SJSA1 (cell line): ENCODE measurements at regions not wholly inside any gene's neighbourhood (a gene's known extent, or its start where the extent isn't known, plus 50 kb on each side); places are given as distances from the start of the nearest gene placed in this dataset.

Experiments used
- DNase-seq, 2 experiments: peaks; one replicate each; pipeline ENCODE4 v3.0.0-alpha.2; 2015 to 2020; ENCODE audit warnings: low spot score in 2 of 2, low read depth in 1 of 2
- H3K27ac ChIP-seq: fragments of 250-450 bp; sonication (Bioruptor Pico); 2 replicates; pipeline ENCODE4 v1.5.1; 2020; ENCODE audit warnings: mild to moderate bottlenecking, moderate library complexity
- H3K27me3 ChIP-seq: fragments of 250-450 bp; sonication (Bioruptor Pico); replicated peaks from 2 replicates; pipeline ENCODE4 v1.5.1; 2020; ENCODE audit warnings: mild to moderate bottlenecking, moderate library complexity
- H3K36me3 ChIP-seq: fragments of 250-450 bp; sonication (Bioruptor Pico); 2 replicates; pipeline ENCODE4 v1.5.1; 2020; ENCODE audit warnings: mild to moderate bottlenecking
- H3K4me1 ChIP-seq: fragments of 250-450 bp; sonication (Bioruptor Pico); replicated peaks from 2 replicates; pipeline ENCODE4 v1.6.1; 2021; ENCODE audit warnings: mild to moderate bottlenecking
- H3K4me3 ChIP-seq: fragments of 250-450 bp; sonication (Bioruptor Pico); 2 replicates; pipeline ENCODE4 v1.5.1; 2020; ENCODE audit warnings: mild to moderate bottlenecking
- H3K9me3 ChIP-seq: fragments of 250-450 bp; sonication (Bioruptor Pico); replicated peaks from 2 replicates; pipeline ENCODE4 v1.5.1; 2020; ENCODE audit warnings: mild to moderate bottlenecking

- H3K4me3 ChIP-seq = no peak overlapping the region
- no peaks in the 10 kb centered on the region for H3K9me3 ChIP-seq
- no peak overlapping the region for H3K27ac ChIP-seq
- no peaks in the 10 kb centered on the region for H3K27me3 ChIP-seq
- DNase-seq = no peak
- no peaks in the 10 kb centered on the region for H3K4me1 ChIP-seq
- H3K36me3 ChIP-seq = no peaks in the 10 kb centered on the region
These were observed 688.6 kb downstream of the NOVA1 start for GRCh38 chr14:25909045-25909747.

- no peak for DNase-seq
- H3K27ac ChIP-seq = no peak overlapping the region
- H3K4me1 ChIP-seq = no peaks in the 10 kb centered on the region
- no peak overlapping the region for H3K4me3 ChIP-seq
- H3K9me3 ChIP-seq = no peaks in the 10 kb centered on the region
- no peaks in the 10 kb centered on the region for H3K36me3 ChIP-seq
- H3K27me3 ChIP-seq = no peaks in the 10 kb centered on the region
These were observed 689.4 kb downstream of the NOVA1 start for GRCh38 chr14:25908277-25909044.

DNA sequence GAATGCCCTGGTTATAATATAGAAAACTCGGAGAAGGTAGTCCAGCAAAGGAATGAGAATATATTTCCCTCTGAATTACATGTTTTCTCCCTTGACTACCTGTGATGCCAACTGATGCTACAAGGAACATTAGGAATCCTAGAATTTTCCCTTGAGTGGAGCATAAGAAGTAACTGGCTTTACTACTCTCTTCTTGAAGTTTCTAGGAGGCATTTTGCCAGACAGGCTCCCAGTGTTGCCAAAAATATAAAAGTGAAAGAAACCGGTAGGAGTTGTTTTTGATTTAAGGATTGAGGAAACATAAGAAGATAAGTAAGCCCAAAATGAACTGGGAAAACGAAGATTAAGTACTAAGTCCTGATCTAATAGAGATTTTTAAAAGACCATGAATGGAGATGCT is 693.4 kb downstream of the NOVA1 start:
- no peaks in the 10 kb centered on the region for H3K4me1 ChIP-seq
- no peaks in the 10 kb centered on the region for H3K27me3 ChIP-seq
- no peaks in the 10 kb centered on the region for H3K36me3 ChIP-seq
- DNase-seq = no peak
- no peak overlapping the region for H3K27ac ChIP-seq
- no peak overlapping the region for H3K4me3 ChIP-seq
- H3K9me3 ChIP-seq = no peaks in the 10 kb centered on the region

- Histone ChIP-seq H3K4me1 (no peaks in the 10 kb centered on the region), H3K36me3 (no peaks in the 10 kb centered on the region), H3K27me3 (no peaks in the 10 kb centered on the region), H3K9me3 (no peaks in the 10 kb centered on the region), H3K27ac (no peak overlapping the region), H3K4me3 (no peak overlapping the region)
- DNase-seq = no peak
These were observed 698.6 kb downstream of the NOVA1 start for GRCh38 chr14:25899197-25899596.

DNA sequence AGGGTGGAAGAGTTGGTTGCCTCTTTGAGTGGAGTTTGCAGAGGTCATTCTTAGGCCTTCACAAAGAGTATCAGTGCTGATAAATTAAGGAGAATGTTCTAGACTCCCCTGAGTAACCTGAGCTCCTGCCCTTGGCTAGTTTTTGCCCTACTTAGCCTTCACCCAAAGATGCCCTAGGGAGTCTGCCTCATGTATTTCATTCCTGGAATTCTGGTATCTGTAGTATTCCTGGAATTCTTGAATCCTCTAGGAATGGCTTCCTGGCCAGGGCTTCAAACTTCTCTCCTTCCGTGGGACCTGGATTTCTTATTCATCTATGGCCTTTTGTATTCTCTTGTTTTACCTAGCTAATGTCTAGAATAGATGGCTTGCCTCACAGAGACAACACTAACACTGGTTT is 701.1 kb downstream of the NOVA1 start:
- no peak overlapping the region for H3K4me3 ChIP-seq
- H3K9me3 ChIP-seq = no peaks in the 10 kb centered on the region
- H3K27me3 ChIP-seq = no peaks in the 10 kb centered on the region
- H3K36me3 ChIP-seq = no peaks in the 10 kb centered on the region
- DNase-seq = no peak
- H3K27ac ChIP-seq = no peak overlapping the region
- H3K4me1 ChIP-seq = no peaks in the 10 kb centered on the region

DNA sequence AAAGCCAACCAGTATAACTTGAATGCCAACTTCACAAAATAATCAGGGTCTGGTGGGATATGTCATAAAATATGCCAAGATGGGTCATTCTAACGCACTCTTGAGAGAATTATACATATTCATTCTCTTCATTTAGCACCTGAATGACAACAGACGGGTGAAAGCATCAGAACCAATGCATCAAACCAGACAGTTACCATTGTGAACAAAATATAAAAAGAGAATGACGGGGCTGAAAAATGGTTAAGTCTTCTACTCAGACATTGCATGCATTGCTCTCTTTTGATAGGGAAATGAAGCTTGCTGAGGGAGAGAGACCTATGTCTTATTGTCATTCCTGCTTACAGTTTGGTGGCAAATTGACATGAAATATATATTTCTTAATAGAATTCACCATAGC is 702.1 kb downstream of the NOVA1 start:
- no peak for DNase-seq
- no peak overlapping the region for H3K27ac ChIP-seq
- H3K27me3 ChIP-seq = no peaks in the 10 kb centered on the region
- H3K4me1 ChIP-seq = no peaks in the 10 kb centered on the region
- no peaks in the 10 kb centered on the region for H3K36me3 ChIP-seq
- H3K9me3 ChIP-seq = no peaks in the 10 kb centered on the region
- H3K4me3 ChIP-seq = no peak overlapping the region

DNA sequence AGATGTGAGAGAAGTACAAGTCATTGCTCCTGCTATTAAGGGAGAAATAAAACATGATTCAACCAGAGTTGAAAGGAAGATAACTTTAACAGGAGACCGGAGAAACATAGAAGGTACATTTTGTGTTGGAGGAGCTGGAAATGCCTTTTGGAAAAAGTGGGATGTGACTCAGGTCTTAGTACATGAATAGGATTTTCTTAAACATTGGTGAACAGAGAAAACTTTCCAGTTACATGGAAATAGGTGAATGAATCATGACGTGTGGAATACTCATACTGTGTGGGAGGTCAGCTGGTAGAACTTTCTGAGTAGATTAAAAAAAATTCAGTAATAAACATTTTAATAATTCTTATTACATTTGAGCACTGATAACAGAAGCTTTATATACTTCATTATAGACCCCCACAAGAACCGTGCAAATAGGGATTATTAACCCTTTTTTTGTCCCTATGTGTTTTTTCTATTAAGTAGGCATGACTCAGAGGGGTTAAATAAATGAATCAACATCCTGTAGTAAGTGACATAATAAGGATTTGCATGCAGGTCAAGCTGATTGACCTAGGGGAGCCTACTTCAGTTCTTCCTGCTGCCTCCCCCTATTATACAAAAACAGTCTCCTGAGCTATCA is 710.5 kb downstream of the NOVA1 start:
- Histone ChIP-seq H3K36me3 (no peaks in the 10 kb centered on the region), H3K27ac (peak overlapping the region; percentile 48), H3K4me1 (peaks cover 13% of the 10 kb centered on the region), H3K9me3 (no peaks in the 10 kb centered on the region), H3K4me3 (no peak overlapping the region), H3K27me3 (no peaks in the 10 kb centered on the region)
- DNase-seq = peak in 1 of 2 experiments; percentile 28

- DNase-seq = no peak
- H3K36me3 ChIP-seq = no peaks in the 10 kb centered on the region
- no peaks in the 10 kb centered on the region for H3K27me3 ChIP-seq
- H3K27ac ChIP-seq = no peak overlapping the region
- H3K4me1 ChIP-seq = peaks cover 13% of the 10 kb centered on the region
- H3K9me3 ChIP-seq = no peaks in the 10 kb centered on the region
- H3K4me3 ChIP-seq = no peak overlapping the region
These were observed 713.2 kb downstream of the NOVA1 start for GRCh38 chr14:25884657-25885056.

GRCh38 chr14:25882899-25883298 is 714.9 kb downstream of the NOVA1 start:
- Histone ChIP-seq H3K27me3 (no peaks in the 10 kb centered on the region), H3K4me1 (peaks cover 12% of the 10 kb centered on the region), H3K4me3 (no peak overlapping the region)

GRCh38 chr14:25875475-25875874 is 722.4 kb downstream of the NOVA1 start:
- no peaks in the 10 kb centered on the region for H3K36me3 ChIP-seq
- DNase-seq = no peak
- no peak overlapping the region for H3K4me3 ChIP-seq
- H3K9me3 ChIP-seq = no peaks in the 10 kb centered on the region
- H3K4me1 ChIP-seq = no peaks in the 10 kb centered on the region
- no peak overlapping the region for H3K27ac ChIP-seq
- H3K27me3 ChIP-seq = no peaks in the 10 kb centered on the region

More at GRCh38 chr14:25882899-25883298, 714.9 kb downstream of the NOVA1 start:
- H3K9me3 ChIP-seq = no peaks in the 10 kb centered on the region
- no peak overlapping the region for H3K27ac ChIP-seq
- no peak for DNase-seq
- no peaks in the 10 kb centered on the region for H3K36me3 ChIP-seq

- no peaks in the 10 kb centered on the region for H3K9me3 ChIP-seq
- DNase-seq = no peak
- H3K27me3 ChIP-seq = no peaks in the 10 kb centered on the region
These were observed 728.0 kb downstream of the NOVA1 start for GRCh38 chr14:25869854-25870253.

DNA sequence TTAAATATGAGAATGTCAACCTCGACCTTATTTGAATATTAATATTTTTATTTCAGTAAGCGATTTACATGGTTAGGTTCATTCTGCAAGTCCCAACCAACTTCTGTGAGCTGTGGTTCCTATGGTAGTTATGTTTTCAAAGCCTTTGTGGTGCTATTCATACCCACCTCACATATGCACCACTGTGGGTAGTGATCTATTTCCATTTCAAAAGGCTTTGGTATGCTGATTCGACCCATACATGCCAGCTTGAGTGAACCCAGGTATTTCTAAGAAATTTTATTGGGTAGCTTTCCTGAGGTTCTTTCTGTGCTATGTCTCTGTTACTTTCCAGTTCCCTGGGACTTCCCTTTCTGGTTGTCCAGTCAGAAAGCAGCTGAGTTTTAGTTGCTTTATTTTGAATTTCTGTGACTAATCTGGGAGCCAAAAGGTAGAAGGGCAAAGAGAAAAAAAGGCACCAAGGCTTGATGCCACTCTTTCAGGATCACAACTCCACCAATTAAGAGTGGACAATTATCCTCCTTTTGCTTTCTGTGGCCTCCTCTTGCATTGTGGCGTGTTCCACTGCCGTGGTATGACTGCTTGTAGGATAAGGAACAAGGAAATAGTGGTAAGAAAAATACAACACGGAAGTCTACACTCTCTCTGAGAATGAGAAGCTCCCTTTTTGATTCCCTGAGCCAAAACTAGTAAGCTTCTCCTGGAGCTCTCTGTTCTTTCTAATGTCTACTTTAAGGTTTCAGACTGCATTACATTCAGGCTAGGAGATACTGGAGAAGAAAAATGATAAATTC is 729.1 kb downstream of the NOVA1 start:
- Histone ChIP-seq H3K9me3 (no peaks in the 10 kb centered on the region), H3K27ac (no peak overlapping the region), H3K27me3 (no peaks in the 10 kb centered on the region), H3K4me3 (no peak overlapping the region), H3K36me3 (no peaks in the 10 kb centered on the region), H3K4me1 (no peaks in the 10 kb centered on the region)
- DNase-seq = no peak

More at GRCh38 chr14:25869854-25870253, 728.0 kb downstream of the NOVA1 start:
- Histone ChIP-seq H3K27ac (no peak overlapping the region), H3K4me3 (no peak overlapping the region), H3K36me3 (no peaks in the 10 kb centered on the region), H3K4me1 (no peaks in the 10 kb centered on the region)

- no peaks in the 10 kb centered on the region for H3K9me3 ChIP-seq
- H3K27me3 ChIP-seq = no peaks in the 10 kb centered on the region
These were observed 736.4 kb downstream of the NOVA1 start for GRCh38 chr14:25861406-25861805.

More at GRCh38 chr14:25861406-25861805, 736.4 kb downstream of the NOVA1 start:
- no peak for DNase-seq
- no peak overlapping the region for H3K4me3 ChIP-seq
- H3K4me1 ChIP-seq = no peaks in the 10 kb centered on the region
- no peaks in the 10 kb centered on the region for H3K36me3 ChIP-seq
- no peak overlapping the region for H3K27ac ChIP-seq
